MM.1S (cell line): ENCODE measurements at regions not wholly inside any gene's neighbourhood (a gene's known extent, or its start where the extent isn't known, plus 50 kb on each side); places are given as distances from the start of the nearest gene placed in this dataset.

Experiments used
- DNase-seq: peaks from one replicate; pipeline ENCODE4 v3.0.0-alpha.2; 2015
- H2AFZ ChIP-seq: fragments of 300-600 bp; sonication (generic); 2 replicates; pipeline ENCODE4 v1.6.0; 2016; ENCODE audit warnings: antibody characterized with exemption, low read length
- H3F3A ChIP-seq: fragments of 300-600 bp; sonication (generic); 2 replicates; pipeline ENCODE4 v1.6.1; 2016; ENCODE audit warnings: mild to moderate bottlenecking, antibody characterized with exemption, low read length, moderate library complexity, mixed read lengths; ENCODE audit not compliant: insufficient read depth
- H3K27ac ChIP-seq: fragments of 300-600 bp; sonication (generic); 2 replicates; pipeline ENCODE4 v1.5.1; 2016; ENCODE audit warnings: mild to moderate bottlenecking, low read length
- H3K27me3 ChIP-seq: fragments of 300-600 bp; sonication (generic); replicated peaks from 2 replicates; pipeline ENCODE4 v1.6.0; 2016; ENCODE audit warnings: low read length; ENCODE audit not compliant: insufficient read depth
- H3K36me3 ChIP-seq: fragments of 300-600 bp; sonication (generic); replicated peaks from 2 replicates; pipeline ENCODE4 v1.6.1; 2016; ENCODE audit warnings: mild to moderate bottlenecking, low read length, mixed read lengths; ENCODE audit not compliant: insufficient read depth
- H3K4me1 ChIP-seq: fragments of 300-600 bp; sonication (generic); 2 replicates; pipeline ENCODE4 v1.6.1; 2016; ENCODE audit warnings: low read length, mixed read lengths
- H3K4me2 ChIP-seq: fragments of 300-600 bp; sonication (generic); 2 replicates; pipeline ENCODE4 v1.6.0; 2016; ENCODE audit warnings: low read depth, low read length
- H3K4me3 ChIP-seq: fragments of 300-600 bp; sonication (generic); 2 replicates; pipeline ENCODE4 v1.5.1; 2016; ENCODE audit warnings: low read length, mixed read lengths
- H3K79me2 ChIP-seq: fragments of 300-600 bp; sonication (generic); 2 replicates; pipeline ENCODE4 v1.6.1; 2016; ENCODE audit warnings: mixed run types, low read length, mixed read lengths
- H3K9ac ChIP-seq: fragments of 300-600 bp; sonication (generic); 2 replicates; pipeline ENCODE4 v1.6.1; 2016; ENCODE audit warnings: low read length, mixed read lengths
- H3K9me2 ChIP-seq: fragments of 300-600 bp; sonication (generic); replicated peaks from 2 replicates; pipeline ENCODE4 v1.6.1; 2016; ENCODE audit warnings: mild to moderate bottlenecking, low read length, mixed read lengths; ENCODE audit not compliant: insufficient read depth
- H3K9me3 ChIP-seq: fragments of 300-600 bp; sonication (generic); replicated peaks from 2 replicates; pipeline ENCODE4 v1.6.1; 2016; ENCODE audit warnings: mild to moderate bottlenecking, low read length, mixed read lengths; ENCODE audit not compliant: insufficient read depth
- H4K20me1 ChIP-seq: fragments of 300-600 bp; sonication (generic); 2 replicates; pipeline ENCODE4 v1.6.1; 2016; ENCODE audit warnings: mild to moderate bottlenecking, low read length, moderate library complexity, mixed read lengths; ENCODE audit not compliant: insufficient read depth
- CTCF ChIP-seq: fragments of 300-600 bp; sonication (generic); IDR thresholded peaks from 2 replicates; pipeline ENCODE4 v1.5.1; 2016; ENCODE audit warnings: antibody characterized with exemption, low read length, mixed read lengths
- EZH2 ChIP-seq: fragments of 300-600 bp; sonication (generic); optimal IDR thresholded peaks from 2 replicates; pipeline ENCODE3; 2017; ENCODE audit warnings: low read depth, mild to moderate bottlenecking, antibody characterized with exemption, low read length, mixed read lengths
- EZH2phosphoT487 ChIP-seq: fragments of 300-600 bp; sonication (generic); IDR thresholded peaks from 2 replicates; pipeline ENCODE4 v1.6.1; 2018; ENCODE audit warnings: antibody characterized with exemption, low read length

- no peak overlapping the region for H3K4me3 ChIP-seq
- no peaks in the 10 kb centered on the region for H3F3A ChIP-seq
- no peak for DNase-seq
- H3K4me2 ChIP-seq = no peak overlapping the region
- H3K27ac ChIP-seq = no peak overlapping the region
- no peaks in the 10 kb centered on the region for H3K36me3 ChIP-seq
- no peaks in the 10 kb centered on the region for H4K20me1 ChIP-seq
- no peaks in the 10 kb centered on the region for H3K9me2 ChIP-seq
- no peak overlapping the region for H2AFZ ChIP-seq
- H3K4me1 ChIP-seq = no peaks in the 10 kb centered on the region
- TF ChIP-seq EZH2phosphoT487 = no peak
- no peak for TF ChIP-seq EZH2
- H3K79me2 ChIP-seq = no peaks in the 10 kb centered on the region
- no peaks in the 10 kb centered on the region for H3K9me3 ChIP-seq
- H3K27me3 ChIP-seq = no peaks in the 10 kb centered on the region
- H3K9ac ChIP-seq = no peak overlapping the region
Measured at GRCh38 chr12:86473231-86473630, 217.0 kb upstream of the MGAT4C start.

GRCh38 chr12:86456776-86457175 lies 200.6 kb upstream of the MGAT4C start:
- Histone ChIP-seq H3K79me2 (no peaks in the 10 kb centered on the region), H3K9me2 (no peaks in the 10 kb centered on the region), H3F3A (no peaks in the 10 kb centered on the region), H2AFZ (no peak overlapping the region), H3K9me3 (no peaks in the 10 kb centered on the region), H4K20me1 (no peaks in the 10 kb centered on the region), H3K27ac (no peak overlapping the region), H3K27me3 (no peaks in the 10 kb centered on the region), H3K4me2 (no peak overlapping the region), H3K9ac (no peak overlapping the region), H3K36me3 (no peaks in the 10 kb centered on the region), H3K4me1 (peaks cover 1% of the 10 kb centered on the region; the same call in 1 of the 2 replicates), H3K4me3 (no peak overlapping the region)
- no peak for DNase-seq
- TF ChIP-seq CTCF = no peak

GRCh38 chr12:86456241-86456640 lies 200.1 kb upstream of the MGAT4C start:
- no peak overlapping the region for H2AFZ ChIP-seq
- peaks cover 6% of the 10 kb centered on the region; the same call in 1 of the 2 replicates for H3K4me1 ChIP-seq
- no peaks in the 10 kb centered on the region for H3K9me2 ChIP-seq
- no peaks in the 10 kb centered on the region for H3K36me3 ChIP-seq
- no peak for TF ChIP-seq EZH2
- TF ChIP-seq EZH2phosphoT487 = no peak
- TF ChIP-seq CTCF = no peak
- no peaks in the 10 kb centered on the region for H4K20me1 ChIP-seq
- no peaks in the 10 kb centered on the region for H3F3A ChIP-seq
- no peak overlapping the region for H3K9ac ChIP-seq
- no peak overlapping the region for H3K4me2 ChIP-seq
- H3K4me3 ChIP-seq = no peak overlapping the region
- DNase-seq = no peak
- H3K79me2 ChIP-seq = no peaks in the 10 kb centered on the region
- H3K27ac ChIP-seq = no peak overlapping the region
- H3K27me3 ChIP-seq = no peaks in the 10 kb centered on the region
- H3K9me3 ChIP-seq = no peaks in the 10 kb centered on the region

- no peaks in the 10 kb centered on the region for H3K9me3 ChIP-seq
- H3F3A ChIP-seq = no peaks in the 10 kb centered on the region
- no peaks in the 10 kb centered on the region for H3K4me1 ChIP-seq
- no peaks in the 10 kb centered on the region for H3K27me3 ChIP-seq
- H3K36me3 ChIP-seq = no peaks in the 10 kb centered on the region
- H2AFZ ChIP-seq = no peak overlapping the region
- no peaks in the 10 kb centered on the region for H3K9me2 ChIP-seq
- H3K4me3 ChIP-seq = no peak overlapping the region
- DNase-seq = no peak
- no peak overlapping the region for H3K27ac ChIP-seq
- no peaks in the 10 kb centered on the region for H4K20me1 ChIP-seq
- TF ChIP-seq CTCF (no peak), EZH2phosphoT487 (no peak), EZH2 (no peak)
- no peak overlapping the region for H3K9ac ChIP-seq
- no peaks in the 10 kb centered on the region for H3K79me2 ChIP-seq
- H3K4me2 ChIP-seq = no peak overlapping the region
Measured at GRCh38 chr12:86445356-86445755, 189.2 kb upstream of the MGAT4C start.
